OCI-LY1 (cell line): ENCODE measurements at regions not wholly inside any gene's neighbourhood (a gene's known extent, or its start where the extent isn't known, plus 50 kb on each side); places are given as distances from the start of the nearest gene placed in this dataset.

ENCODE experiments used
- H2AFZ ChIP-seq: fragments of 200-600 bp; sonication (generic), shearing (Covaris generic); 2 replicates; pipeline ENCODE4 v1.6.0; 2014; ENCODE audit warnings: antibody characterized with exemption, mild to moderate bottlenecking, low read length
- H3F3A ChIP-seq: fragments of 200-600 bp; sonication (generic), shearing (Covaris generic); 2 replicates; pipeline ENCODE4 v1.6.0; 2014; ENCODE audit warnings: mild to moderate bottlenecking, antibody characterized with exemption, low read length, moderate library complexity; ENCODE audit not compliant: insufficient read depth
- H3K27ac ChIP-seq: fragments of 200-600 bp; sonication (generic); 2 replicates; pipeline ENCODE4 v1.5.1; 2014; ENCODE audit warnings: low read length, mixed run types, mild to moderate bottlenecking, low read depth; ENCODE audit not compliant: poor library complexity, severe bottlenecking
- H3K27me3 ChIP-seq: fragments of 200-600 bp; sonication (generic); 2 replicates; pipeline ENCODE4 v1.6.0; 2014; ENCODE audit warnings: antibody characterized with exemption, mild to moderate bottlenecking, low read length, moderate library complexity; ENCODE audit not compliant: insufficient read depth
- H3K36me3 ChIP-seq: fragments of 200-600 bp; sonication (generic); 2 replicates; pipeline ENCODE4 v1.6.1; 2014; ENCODE audit warnings: mild to moderate bottlenecking, antibody characterized with exemption, low read length, moderate library complexity, mixed read lengths; ENCODE audit not compliant: insufficient read depth
- H3K4me1 ChIP-seq: fragments of 200-600 bp; sonication (generic); 2 replicates; pipeline ENCODE4 v1.5.1; 2014; ENCODE audit warnings: mild to moderate bottlenecking, low read length, moderate library complexity; ENCODE audit not compliant: insufficient read depth, severe bottlenecking
- H3K4me2 ChIP-seq: fragments of 200-600 bp; sonication (generic), shearing (Covaris generic); 2 replicates; pipeline ENCODE4 v1.6.1; 2014; ENCODE audit warnings: low read length
- H3K4me3 ChIP-seq: fragments of 200-600 bp; sonication (generic); 2 replicates; pipeline ENCODE4 v1.5.1; 2014; ENCODE audit warnings: low read length, low read depth, mild to moderate bottlenecking, mixed read lengths; ENCODE audit not compliant: poor library complexity, severe bottlenecking
- H3K79me2 ChIP-seq: fragments of 200-600 bp; shearing (Covaris generic); 2 replicates; pipeline ENCODE4 v1.6.1; 2016; ENCODE audit warnings: mixed run types, low read length, mixed read lengths; ENCODE audit not compliant: insufficient read depth
- H3K9ac ChIP-seq: fragments of 200-600 bp; sonication (generic), shearing (Covaris generic); 2 replicates; pipeline ENCODE4 v1.6.1; 2014; ENCODE audit warnings: mild to moderate bottlenecking, low read length, mixed read lengths
- H3K9me2 ChIP-seq: fragments of 200-600 bp; sonication (generic), shearing (Covaris generic); 2 replicates; pipeline ENCODE4 v1.6.1; 2014; ENCODE audit warnings: low read depth, mild to moderate bottlenecking, low read length, mixed read lengths
- H3K9me3 ChIP-seq: fragments of 200-600 bp; shearing (Covaris generic); 2 replicates; pipeline ENCODE4 v1.6.1; 2014; ENCODE audit warnings: low read length, mixed read lengths
- H4K20me1 ChIP-seq: fragments of 200-600 bp; sonication (generic), shearing (Covaris generic); 2 replicates; pipeline ENCODE4 v1.6.0; 2016; ENCODE audit warnings: mild to moderate bottlenecking, low read length; ENCODE audit not compliant: insufficient read depth
- EZH2 ChIP-seq: fragments of 200-600 bp; sonication (generic), shearing (Covaris generic); IDR thresholded peaks from 2 replicates; pipeline ENCODE4 v1.8.0; 2017; ENCODE audit warnings: borderline replicate concordance, mixed run types, mild to moderate bottlenecking, antibody characterized with exemption, low read length, moderate library complexity, mixed read lengths
- TF ChIP-seq, protein P1 (sequence below): fragments of 200-600 bp; sonication (generic), shearing (Covaris generic); IDR thresholded peaks from 2 replicates; pipeline ENCODE4 v1.5.1; 2017; ENCODE audit warnings: mild to moderate bottlenecking, antibody characterized with exemption, low read length, moderate library complexity, mixed read lengths

DNA sequence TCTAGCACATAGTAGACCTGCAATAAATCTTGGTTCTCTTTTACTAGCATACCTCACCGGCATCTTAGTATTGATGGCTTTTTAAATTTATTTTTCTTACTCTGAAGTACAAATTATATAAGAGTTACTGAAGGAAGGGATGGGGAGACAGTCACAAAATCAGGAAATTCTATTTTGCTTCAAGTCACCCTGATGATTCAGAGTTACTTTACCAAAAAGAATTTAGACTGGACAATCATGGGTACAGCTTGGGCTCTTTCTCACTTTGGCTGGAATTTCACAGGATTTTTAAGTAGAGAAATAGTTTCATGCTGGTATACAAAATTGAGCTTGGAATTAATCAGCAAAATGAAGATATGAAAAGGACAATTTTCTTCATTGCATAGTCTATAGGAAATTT lies 919.2 kb downstream of the METTL15 start:
- Histone ChIP-seq H3K4me3 (no peak overlapping the region), H3K27me3 (no peaks in the 10 kb centered on the region), H3K4me1 (no peaks in the 10 kb centered on the region), H3K36me3 (no peaks in the 10 kb centered on the region), H3F3A (no peaks in the 10 kb centered on the region), H3K79me2 (no peaks in the 10 kb centered on the region), H4K20me1 (no peaks in the 10 kb centered on the region), H3K27ac (no peak overlapping the region), H2AFZ (no peak overlapping the region), H3K9me3 (0 out of 2 replicates have a peak, but pooled peaks cover 3% of the 10 kb centered on the region), H3K9ac (no peak overlapping the region), H3K4me2 (no peak overlapping the region), H3K9me2 (no peaks in the 10 kb centered on the region)
- TF ChIP-seq, protein P1, sequence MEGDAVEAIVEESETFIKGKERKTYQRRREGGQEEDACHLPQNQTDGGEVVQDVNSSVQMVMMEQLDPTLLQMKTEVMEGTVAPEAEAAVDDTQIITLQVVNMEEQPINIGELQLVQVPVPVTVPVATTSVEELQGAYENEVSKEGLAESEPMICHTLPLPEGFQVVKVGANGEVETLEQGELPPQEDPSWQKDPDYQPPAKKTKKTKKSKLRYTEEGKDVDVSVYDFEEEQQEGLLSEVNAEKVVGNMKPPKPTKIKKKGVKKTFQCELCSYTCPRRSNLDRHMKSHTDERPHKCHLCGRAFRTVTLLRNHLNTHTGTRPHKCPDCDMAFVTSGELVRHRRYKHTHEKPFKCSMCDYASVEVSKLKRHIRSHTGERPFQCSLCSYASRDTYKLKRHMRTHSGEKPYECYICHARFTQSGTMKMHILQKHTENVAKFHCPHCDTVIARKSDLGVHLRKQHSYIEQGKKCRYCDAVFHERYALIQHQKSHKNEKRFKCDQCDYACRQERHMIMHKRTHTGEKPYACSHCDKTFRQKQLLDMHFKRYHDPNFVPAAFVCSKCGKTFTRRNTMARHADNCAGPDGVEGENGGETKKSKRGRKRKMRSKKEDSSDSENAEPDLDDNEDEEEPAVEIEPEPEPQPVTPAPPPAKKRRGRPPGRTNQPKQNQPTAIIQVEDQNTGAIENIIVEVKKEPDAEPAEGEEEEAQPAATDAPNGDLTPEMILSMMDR: no peak
- TF ChIP-seq EZH2: no peak

DNA sequence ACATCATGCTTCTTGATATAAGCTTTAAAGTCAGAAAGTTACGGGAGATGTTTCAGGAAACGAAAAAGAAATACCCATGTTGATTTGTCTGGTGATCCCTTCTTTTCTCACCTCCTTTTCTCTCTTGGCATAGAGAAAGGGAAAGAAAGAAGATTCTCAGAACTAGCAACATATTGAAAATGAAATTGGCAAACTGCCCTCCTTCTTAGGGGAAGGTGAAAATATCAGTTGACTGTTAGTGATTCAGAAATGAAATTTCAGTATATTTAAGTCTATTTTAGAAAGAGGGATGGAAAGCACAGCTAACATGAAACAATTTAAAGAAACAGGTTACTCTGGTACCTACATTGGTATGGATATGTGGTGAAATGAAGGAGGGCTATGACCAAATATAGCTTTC lies 918.1 kb downstream of the METTL15 start:
- Histone ChIP-seq H3K4me3 (no peak overlapping the region), H2AFZ (no peak overlapping the region), H3K36me3 (no peaks in the 10 kb centered on the region), H3K4me2 (no peak overlapping the region), H3F3A (no peaks in the 10 kb centered on the region), H3K9ac (no peak overlapping the region), H3K9me3 (0 out of 2 replicates have a peak, but pooled peaks cover 3% of the 10 kb centered on the region), H3K4me1 (no peaks in the 10 kb centered on the region), H4K20me1 (no peaks in the 10 kb centered on the region), H3K9me2 (no peaks in the 10 kb centered on the region), H3K27me3 (no peaks in the 10 kb centered on the region), H3K27ac (no peak overlapping the region), H3K79me2 (no peaks in the 10 kb centered on the region)
- TF ChIP-seq, protein P1: no peak
- no peak for TF ChIP-seq EZH2

DNA sequence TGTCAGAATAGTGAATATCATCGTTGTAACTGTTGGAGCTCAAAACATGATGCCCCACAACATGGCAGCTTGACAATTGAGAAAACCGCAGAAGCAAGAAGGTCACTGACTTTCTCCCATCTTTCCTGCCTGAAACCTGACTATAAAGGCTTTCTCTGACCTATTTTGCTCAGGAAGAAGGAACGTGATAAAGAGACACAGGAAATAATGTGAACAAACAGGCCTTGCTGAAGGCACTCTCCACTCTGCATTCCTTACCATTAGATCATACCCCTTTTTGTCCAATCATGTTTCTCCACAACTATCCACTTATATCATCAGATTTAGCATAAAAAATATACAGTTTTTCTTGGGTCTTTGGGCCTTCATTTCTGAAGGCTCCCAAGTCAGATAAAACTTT lies 916.8 kb downstream of the METTL15 start:
- Histone ChIP-seq H3K36me3 (no peaks in the 10 kb centered on the region), H3F3A (no peaks in the 10 kb centered on the region), H3K4me3 (no peak overlapping the region), H3K9me2 (no peaks in the 10 kb centered on the region), H3K9me3 (0 out of 2 replicates have a peak, but pooled peaks cover 3% of the 10 kb centered on the region), H3K9ac (no peak overlapping the region), H2AFZ (no peak overlapping the region), H3K27ac (no peak overlapping the region), H3K4me2 (no peak overlapping the region), H4K20me1 (no peaks in the 10 kb centered on the region), H3K27me3 (no peaks in the 10 kb centered on the region), H3K79me2 (no peaks in the 10 kb centered on the region), H3K4me1 (no peaks in the 10 kb centered on the region)
- TF ChIP-seq EZH2: no peak
- TF ChIP-seq, protein P1: no peak
